Iris pigment epithelial cell (primary cell): ENCODE measurements at regions not wholly inside any gene's neighbourhood (a gene's known extent, or its start where the extent isn't known, plus 50 kb on each side); places are given as distances from the start of the nearest gene placed in this dataset.
A peak's percentile ranks its signal among the peaks of the same experiment; 100 is the strongest.

ENCODE experiments used
- DNase-seq: peaks from one replicate; pipeline ENCODE4 v3.0.0-alpha.2; 2011; ENCODE audit warnings: low read depth

GRCh38 chr2:234768608-234769196 lies 183.1 kb upstream of the SH3BP4 start:
- DNase-seq, result no peak

- DNase-seq, result no peak
These were observed 186.5 kb upstream of the SH3BP4 start for GRCh38 chr2:234765279-234765678.

- DNase-seq, result no peak
These were observed 187.4 kb upstream of the SH3BP4 start for GRCh38 chr2:234764372-234764771.

GRCh38 chr2:234763002-234763873 lies 188.6 kb upstream of the SH3BP4 start:
- peak; percentile 59 for DNase-seq

- no peak for DNase-seq
These were observed 189.9 kb upstream of the SH3BP4 start for GRCh38 chr2:234761910-234762309.

GRCh38 chr2:234754126-234754525 lies 197.7 kb upstream of the SH3BP4 start:
- peak; percentile 18 for DNase-seq

- DNase-seq, result no peak
These were observed 198.1 kb upstream of the SH3BP4 start for GRCh38 chr2:234753701-234754100.

- no peak for DNase-seq
These were observed 198.9 kb upstream of the SH3BP4 start for GRCh38 chr2:234752966-234753365.

GRCh38 chr2:234751275-234751973 lies 200.4 kb upstream of the SH3BP4 start:
- no peak for DNase-seq

- peak; percentile 22 for DNase-seq
These were observed 203.8 kb upstream of the SH3BP4 start for GRCh38 chr2:234747833-234748559.

GRCh38 chr2:234747032-234747431 lies 204.8 kb upstream of the SH3BP4 start:
- DNase-seq, result no peak

GRCh38 chr2:234745347-234745746 lies 206.5 kb upstream of the SH3BP4 start:
- no peak for DNase-seq

- peak; percentile 52 for DNase-seq
These were observed 209.8 kb upstream of the SH3BP4 start for GRCh38 chr2:234741976-234742375.

GRCh38 chr2:234739061-234739460 lies 212.8 kb upstream of the SH3BP4 start:
- DNase-seq, result no peak

- DNase-seq, result no peak
These were observed 216.0 kb upstream of the SH3BP4 start for GRCh38 chr2:234735829-234736228.

GRCh38 chr2:234733795-234734600 lies 217.8 kb upstream of the SH3BP4 start:
- DNase-seq, result no peak

- DNase-seq, result no peak
These were observed 218.7 kb upstream of the SH3BP4 start for GRCh38 chr2:234733093-234733489.

GRCh38 chr2:234732404-234733092 lies 219.3 kb upstream of the SH3BP4 start:
- DNase-seq, result no peak

- DNase-seq, result no peak
These were observed 220.6 kb upstream of the SH3BP4 start for GRCh38 chr2:234731236-234731635.

GRCh38 chr2:234730066-234730640 lies 221.7 kb upstream of the SH3BP4 start:
- DNase-seq, result no peak
